ENCODE measurements at regions not wholly inside any gene's neighbourhood (a gene's known extent, or its start where the extent isn't known, plus 50 kb on each side); places are given as distances from the start of the nearest gene placed in this dataset.

DNA sequence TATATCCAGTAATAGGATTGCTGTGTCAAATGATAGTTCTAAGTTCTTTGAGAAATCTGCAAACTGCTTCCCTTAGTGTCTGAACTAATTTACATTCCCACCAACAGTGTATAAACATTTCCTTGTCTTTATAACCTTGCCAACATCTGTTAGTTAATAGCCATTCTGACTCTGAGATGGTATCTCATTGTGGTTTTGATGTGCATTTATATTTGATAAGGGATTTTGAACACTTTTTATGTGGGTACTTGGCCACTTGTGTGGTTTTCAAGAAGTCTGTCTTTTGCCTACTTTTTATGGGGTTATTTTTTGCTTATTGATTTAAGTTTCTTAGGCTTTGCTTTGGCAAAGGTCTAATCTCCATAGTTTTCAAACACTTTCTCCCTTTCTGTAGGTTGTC, 189.9 kb upstream of the CXCL13 start:
- no peak for TF ChIP-seq EZH2phosphoT487 (IDR thresholded peaks at IDR 0.05; ENCODE audit: insufficient read depth, low read depth)
- no peak for TF ChIP-seq EZH2 (IDR thresholded peaks at IDR 0.05; ENCODE audit: insufficient read depth, poor library complexity, severe bottlenecking)

Measured in GM23248 (cell line).